Daoy (cell line): ENCODE measurements at regions not wholly inside any gene's neighbourhood (a gene's known extent, or its start where the extent isn't known, plus 50 kb on each side); places are given as distances from the start of the nearest gene placed in this dataset.
A peak's percentile ranks its signal among the peaks of the same experiment; 100 is the strongest.

Source experiments
- DNase-seq: peaks from one replicate; pipeline ENCODE4 v3.0.0-alpha.2; 2015; ENCODE audit warnings: low read depth

GRCh38 chr6:105815661-105816555, 270.2 kb upstream of the PRDM1 start:
- no peak for DNase-seq

- DNase-seq = no peak
Measured at GRCh38 chr6:105814745-105815536, 271.2 kb upstream of the PRDM1 start.

GRCh38 chr6:105810922-105811482, 275.1 kb upstream of the PRDM1 start:
- DNase-seq = no peak

DNA sequence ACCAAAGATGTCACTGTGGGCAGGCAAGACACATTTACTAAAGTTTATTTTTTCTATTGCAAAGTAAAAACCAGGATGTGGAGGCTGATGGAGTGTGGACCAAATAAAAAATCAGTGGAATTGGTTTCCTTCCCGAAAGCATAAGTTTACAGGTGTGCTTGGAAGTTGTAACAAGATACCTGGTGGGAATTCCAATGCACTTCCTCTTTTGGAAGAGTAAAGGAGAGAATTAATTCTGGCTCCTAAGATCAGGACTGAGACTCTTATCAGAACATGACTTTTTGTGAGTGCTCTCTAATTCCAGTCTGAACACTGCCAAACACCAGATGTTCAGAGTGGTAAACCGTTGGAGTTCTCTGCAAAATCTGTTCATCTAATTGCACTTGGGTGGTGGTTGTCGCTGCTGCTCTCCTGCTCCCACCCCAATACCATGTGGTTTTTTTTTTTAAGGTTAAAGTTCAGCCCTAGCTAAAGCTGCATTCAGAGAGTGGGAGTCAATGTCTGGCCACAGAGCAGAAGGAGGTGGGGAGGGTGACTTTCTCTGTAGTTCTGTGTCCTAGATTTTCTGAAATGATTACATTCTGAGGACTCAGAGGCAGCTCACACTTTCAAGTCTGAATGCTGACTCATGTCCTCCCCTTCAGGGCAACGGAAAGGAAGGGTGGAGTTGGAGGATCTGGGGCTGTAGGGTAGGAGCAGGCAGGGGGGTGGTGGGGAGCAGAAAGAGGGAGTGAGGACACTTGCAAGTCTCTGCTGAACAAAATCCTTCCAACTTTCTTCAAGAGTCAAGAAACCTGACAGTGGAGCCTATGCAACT, 275.8 kb upstream of the PRDM1 start:
- peak; percentile 88 for DNase-seq

DNA sequence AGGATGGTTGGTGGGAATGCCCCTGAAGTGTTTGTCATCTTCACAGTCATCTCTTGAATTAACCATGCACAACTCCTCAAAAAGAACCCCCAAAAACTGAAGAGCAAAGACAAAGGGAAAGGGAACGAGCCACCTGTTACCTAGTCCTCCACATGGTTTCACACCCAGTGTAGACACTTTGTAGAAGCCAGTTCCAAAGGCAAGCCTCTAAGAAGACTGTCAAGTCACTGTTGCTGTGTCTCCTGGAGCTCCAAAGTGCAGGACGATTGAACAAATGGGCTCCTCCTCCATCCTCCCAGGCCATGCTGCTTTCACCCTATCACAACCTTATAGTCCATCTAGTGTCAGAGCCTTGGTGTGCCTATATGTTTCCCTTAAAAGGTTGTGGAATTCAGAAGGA, 277.6 kb upstream of the PRDM1 start:
- no peak for DNase-seq

DNA sequence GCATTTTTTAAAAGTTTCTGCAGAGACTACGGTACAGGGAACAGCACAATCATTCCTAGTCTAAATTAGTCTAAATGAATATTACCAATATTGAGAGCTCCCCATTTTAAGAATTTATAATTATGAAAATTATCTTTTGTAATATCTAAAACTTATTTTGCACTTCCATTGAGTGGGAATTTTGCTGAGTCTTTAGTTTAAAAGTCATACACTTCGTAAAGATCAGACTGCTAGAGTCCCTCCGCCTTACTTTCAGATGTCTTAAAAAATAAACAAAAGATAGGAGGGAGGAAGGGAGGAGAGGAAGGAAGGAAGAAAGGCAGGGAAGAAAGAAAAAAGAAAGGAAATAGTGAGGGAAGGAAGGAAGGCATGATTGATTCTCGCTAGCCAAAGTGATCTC, 278.2 kb upstream of the PRDM1 start:
- no peak for DNase-seq

GRCh38 chr6:105806486-105806920, 279.6 kb upstream of the PRDM1 start:
- no peak for DNase-seq

GRCh38 chr6:105805501-105806023, 280.6 kb upstream of the PRDM1 start:
- DNase-seq = no peak

DNA sequence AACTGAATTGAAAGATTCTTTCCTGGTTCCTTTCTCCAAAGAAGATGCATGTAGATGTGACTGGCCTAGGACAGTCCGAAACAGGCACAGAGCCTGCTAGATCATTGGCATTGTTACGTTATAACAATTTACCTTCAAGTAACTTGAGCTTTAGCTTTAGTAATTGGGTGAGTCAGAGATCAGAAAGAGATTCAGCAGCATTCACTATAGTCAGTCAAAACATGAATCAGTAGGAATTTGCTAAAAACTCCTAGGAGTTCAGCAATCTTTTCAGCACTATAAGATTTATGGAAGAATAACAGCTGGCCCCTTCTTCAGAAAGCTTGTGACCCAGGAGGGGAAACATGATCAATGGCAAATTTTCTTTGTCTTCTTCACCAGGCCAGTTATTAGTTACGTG, 281.7 kb upstream of the PRDM1 start:
- peak; percentile 53 for DNase-seq

DNA sequence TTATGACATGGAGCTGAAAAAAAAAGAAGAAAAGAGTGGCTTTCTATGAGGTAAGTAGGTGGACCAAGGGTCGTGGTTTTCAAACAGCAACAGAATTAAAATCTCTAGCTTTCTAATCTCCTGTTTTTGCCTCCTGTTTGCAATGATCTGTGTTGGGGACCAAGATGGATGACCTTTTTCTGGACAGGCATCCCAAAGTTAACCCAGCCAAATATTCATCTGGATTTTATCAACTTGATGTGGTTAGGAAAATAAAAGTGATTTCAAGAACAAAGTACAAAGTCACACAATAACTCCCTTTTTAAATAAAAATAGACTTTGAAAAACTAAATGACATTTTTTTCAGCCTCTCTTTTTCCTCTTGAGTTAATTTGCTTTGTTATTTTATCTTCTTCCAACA, 282.1 kb upstream of the PRDM1 start:
- DNase-seq = no peak

DNA sequence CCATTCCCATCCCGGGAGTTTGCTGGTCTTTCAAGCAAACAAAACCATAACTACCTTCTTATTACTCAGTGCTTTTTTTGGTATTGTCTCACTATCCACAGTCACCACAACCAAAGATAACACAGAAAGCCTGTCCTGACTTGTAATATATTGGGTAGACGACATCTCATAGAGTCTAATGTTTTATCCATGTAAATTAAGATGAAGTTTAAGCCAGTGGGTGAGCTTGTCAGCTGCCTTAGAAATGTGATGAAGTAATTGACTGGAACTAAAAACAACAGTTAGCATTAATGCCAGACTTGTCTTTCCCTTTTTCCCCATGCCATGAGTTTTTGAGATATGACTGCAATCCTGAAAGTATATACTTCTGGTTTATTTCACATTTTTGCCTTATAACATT, 282.7 kb upstream of the PRDM1 start:
- DNase-seq = peak; percentile 42

DNA sequence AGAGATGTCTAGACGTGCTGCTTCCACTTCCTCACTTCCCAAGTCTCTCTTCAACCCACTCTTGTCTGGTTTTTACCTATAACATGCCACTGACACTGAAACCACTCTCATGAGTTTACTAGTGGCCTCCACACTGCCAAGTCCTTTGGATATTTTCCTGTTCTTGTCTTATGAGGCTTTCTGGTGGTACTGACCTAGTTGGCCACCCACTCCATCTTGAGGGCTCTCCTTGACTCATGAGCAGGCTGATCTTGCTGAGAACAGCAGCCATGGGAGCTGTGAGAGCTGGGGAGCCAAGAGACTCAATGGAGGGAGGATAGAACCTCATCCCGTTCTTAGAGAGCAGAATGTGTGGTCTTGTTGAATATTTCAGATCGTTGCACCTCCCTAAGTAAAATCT, 283.4 kb upstream of the PRDM1 start:
- no peak for DNase-seq

- no peak for DNase-seq
Measured at GRCh38 chr6:105800871-105801270, 285.3 kb upstream of the PRDM1 start.

- DNase-seq = no peak
Measured at GRCh38 chr6:105800398-105800797, 285.7 kb upstream of the PRDM1 start.

GRCh38 chr6:105799056-105799455, 287.1 kb upstream of the PRDM1 start:
- no peak for DNase-seq

- DNase-seq = no peak
Measured at GRCh38 chr6:105797983-105798453, 288.1 kb upstream of the PRDM1 start.

DNA sequence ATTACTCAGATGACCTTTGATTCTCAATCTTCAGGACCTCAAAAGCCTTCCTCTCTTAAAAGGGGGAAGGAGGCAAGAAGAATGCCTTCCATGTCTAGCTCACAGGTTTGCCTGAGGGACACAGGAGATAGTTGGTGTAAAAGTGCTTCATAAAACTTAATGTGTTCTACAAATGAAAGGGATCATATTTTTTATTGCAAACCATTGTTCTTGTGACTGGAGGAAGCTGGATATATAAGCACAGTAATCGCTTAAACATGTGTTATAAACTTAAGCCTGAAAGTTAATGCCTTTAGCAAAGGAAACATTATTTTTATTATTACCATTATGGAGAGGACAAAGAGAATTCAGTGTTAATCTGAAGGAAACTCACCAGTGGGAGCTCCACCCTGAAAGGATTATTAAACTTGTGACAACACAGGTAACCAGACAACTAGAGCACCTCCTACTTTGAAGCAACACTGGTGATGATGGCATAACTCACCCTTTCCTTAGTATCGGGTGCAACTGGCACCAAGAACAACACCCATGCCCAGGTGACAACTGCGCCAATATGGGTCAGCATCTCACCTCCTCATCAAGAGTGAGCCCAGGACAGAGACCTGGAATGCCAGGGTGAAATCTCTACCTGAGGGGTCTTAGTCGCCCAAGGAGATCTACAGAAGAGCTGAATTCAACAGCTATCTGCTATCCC, 288.7 kb upstream of the PRDM1 start:
- DNase-seq = no peak

DNA sequence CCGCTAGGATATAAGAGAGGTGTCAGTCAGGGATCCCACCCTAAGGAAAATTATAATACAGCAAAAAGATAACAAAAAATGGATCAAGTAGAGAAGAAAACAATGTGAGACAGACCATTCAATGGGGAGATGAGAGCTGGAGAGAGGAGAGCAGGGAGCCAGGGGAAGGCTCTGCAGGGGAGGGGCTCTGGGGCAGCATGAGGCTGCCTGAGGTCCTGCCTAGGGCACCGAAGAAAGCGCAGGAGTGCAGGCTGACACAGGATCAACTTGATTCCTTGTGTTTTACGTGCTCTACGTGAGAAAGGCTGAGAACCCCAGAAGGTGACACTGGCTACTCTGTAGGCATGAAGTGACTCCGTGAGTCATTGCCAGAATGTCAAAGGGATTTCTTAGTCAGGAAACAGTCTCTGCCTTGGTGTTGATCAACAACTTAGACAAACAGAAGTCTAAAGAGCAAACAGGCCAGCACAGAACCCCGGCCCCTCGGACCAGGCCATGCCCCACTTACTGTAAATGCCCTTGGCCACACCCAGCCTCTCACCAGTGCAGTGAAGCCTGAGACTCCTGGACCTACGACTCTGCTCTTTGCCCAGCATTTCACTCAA, 290.1 kb upstream of the PRDM1 start:
- DNase-seq = no peak

DNA sequence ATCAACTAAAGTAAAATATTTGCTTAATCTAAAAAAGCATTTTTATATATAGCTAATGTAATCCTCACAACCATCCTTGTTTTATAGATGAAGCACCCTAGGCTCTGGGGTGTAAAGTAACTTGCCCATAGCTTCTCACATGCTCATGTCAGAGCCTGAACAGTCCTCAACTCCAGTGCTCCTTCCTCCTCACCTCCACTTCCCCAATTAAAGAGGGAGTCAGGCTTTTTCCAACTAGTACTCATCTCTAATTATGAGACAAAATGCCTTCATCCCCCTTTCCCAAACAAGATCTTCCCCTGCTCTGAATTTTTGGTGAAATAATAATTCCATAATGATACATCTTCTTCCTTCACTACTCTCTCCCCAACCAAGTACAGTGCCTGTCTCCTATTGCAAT, 290.8 kb upstream of the PRDM1 start:
- no peak for DNase-seq

- no peak for DNase-seq
Measured at GRCh38 chr6:105794870-105795269, 291.3 kb upstream of the PRDM1 start.
